ENCODE measurements at regions not wholly inside any gene's neighbourhood (a gene's known extent, or its start where the extent isn't known, plus 50 kb on each side); places are given as distances from the start of the nearest gene placed in this dataset.

DNA sequence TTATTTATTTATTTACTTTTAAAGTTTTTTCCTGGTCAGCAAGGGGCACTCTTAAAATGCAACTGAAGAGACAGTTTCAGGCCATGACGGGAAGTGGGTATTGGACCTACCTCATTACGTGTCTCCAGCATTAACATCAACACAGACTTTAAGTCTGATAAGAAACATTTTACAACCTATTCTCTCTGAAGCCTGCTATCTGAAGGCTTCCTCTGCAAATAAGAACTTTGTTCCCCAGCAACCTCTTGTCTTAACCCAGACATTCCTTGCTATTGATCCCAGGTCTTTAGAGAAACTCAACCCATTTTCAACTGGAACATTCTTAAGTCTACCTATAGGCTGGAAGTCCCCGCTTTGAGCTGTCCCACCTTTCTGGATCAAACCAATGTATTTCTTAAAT, 258.3 kb upstream of the TMPRSS15 start:
- Histone ChIP-seq H3K9me2 (ENCODE audit: insufficient read depth, low read length) (no peaks in the 10 kb centered on the region), H3K27ac (ENCODE audit: low read depth, low read length, poor library complexity, severe bottlenecking) (no peak overlapping the region), H3K36me3 (ENCODE audit: insufficient read depth, low read length) (no peaks in the 10 kb centered on the region), H3K4me1 (ENCODE audit: insufficient read depth, low read length, poor library complexity, severe bottlenecking) (no peaks in the 10 kb centered on the region), H3K4me2 (ENCODE audit: low read length) (no peak overlapping the region), H3K9me3 (ENCODE audit: low read length) (no peaks in the 10 kb centered on the region), H4K20me1 (ENCODE audit: insufficient read depth, low read length) (no peaks in the 10 kb centered on the region), H2AFZ (ENCODE audit: low read length) (no peak overlapping the region), H3K79me2 (ENCODE audit: insufficient read depth, low read depth, low read length) (no peaks in the 10 kb centered on the region), H3K4me3 (ENCODE audit: low read depth, low read length, poor library complexity, severe bottlenecking) (no peak overlapping the region)
- TF ChIP-seq EZH2phosphoT487 (IDR thresholded peaks at IDR 0.05; ENCODE audit: borderline replicate concordance, low read depth, low read length) (no peak), CTCF (conservative IDR thresholded peaks at IDR 0.05; ENCODE audit: low read length) (no peak)
- BruUV-seq (replicated peaks) = no TSS peak
- intact Hi-C loops (cut with micrococcal nuclease; ENCODE audit: unreplicated experiment) = no loop called here
- ChIA-PET POLR2A (interaction anchor here (0.8 kb wide), 1 partner anchor 13 kb away, joined by 4 read pairs; no protein-coding TSS in a partner anchor), CTCF (ENCODE audit: unreplicated experiment) (no interaction called here)
- DNase-seq (ENCODE audit: low spot score) = no peak

DNA sequence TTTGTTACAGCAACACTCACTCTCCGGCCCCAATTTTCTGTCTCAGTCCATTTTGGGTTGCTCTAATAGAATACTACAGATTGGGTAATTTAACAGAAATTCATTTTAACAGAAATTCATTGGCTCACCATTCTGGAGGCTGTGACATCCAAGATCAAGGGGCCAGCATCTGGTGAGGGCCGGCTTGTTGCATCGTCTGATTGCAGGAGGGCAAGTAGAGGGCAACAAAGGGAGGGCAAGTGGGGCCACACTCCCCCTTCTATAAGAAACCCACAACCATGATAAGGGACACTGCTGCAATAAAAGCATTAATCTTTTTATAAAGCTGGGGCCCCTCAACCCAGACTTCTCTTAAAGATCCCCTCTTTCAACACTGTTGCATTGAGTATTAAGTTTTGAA, 260.1 kb upstream of the TMPRSS15 start:
- CTCF ChIA-PET (ENCODE audit: unreplicated experiment) = no interaction called here
- Histone ChIP-seq H3K27ac (ENCODE audit: low read depth, low read length, poor library complexity, severe bottlenecking) (no peak overlapping the region), H3K4me3 (ENCODE audit: low read depth, low read length, poor library complexity, severe bottlenecking) (no peak overlapping the region), H3K36me3 (ENCODE audit: insufficient read depth, low read length) (no peaks in the 10 kb centered on the region), H3K9me3 (ENCODE audit: low read length) (no peaks in the 10 kb centered on the region), H2AFZ (ENCODE audit: low read length) (no peak overlapping the region), H3K79me2 (ENCODE audit: insufficient read depth, low read depth, low read length) (no peaks in the 10 kb centered on the region), H4K20me1 (ENCODE audit: insufficient read depth, low read length) (no peaks in the 10 kb centered on the region), H3K4me2 (ENCODE audit: low read length) (no peak overlapping the region), H3K4me1 (ENCODE audit: insufficient read depth, low read length, poor library complexity, severe bottlenecking) (no peaks in the 10 kb centered on the region), H3K9me2 (ENCODE audit: insufficient read depth, low read length) (no peaks in the 10 kb centered on the region)
- intact Hi-C loops (cut with micrococcal nuclease; ENCODE audit: unreplicated experiment) = no loop called here
- no TSS peak for BruUV-seq (replicated peaks)
- no peak for TF ChIP-seq CTCF (conservative IDR thresholded peaks at IDR 0.05; ENCODE audit: low read length)
- no peak for TF ChIP-seq EZH2phosphoT487 (IDR thresholded peaks at IDR 0.05; ENCODE audit: borderline replicate concordance, low read depth, low read length)
- no peak for DNase-seq (ENCODE audit: low spot score)
- POLR2A ChIA-PET = interaction anchor here (0.6 kb wide), 1 partner anchor 76 kb away, joined by 4 read pairs; no protein-coding TSS in a partner anchor

DNA sequence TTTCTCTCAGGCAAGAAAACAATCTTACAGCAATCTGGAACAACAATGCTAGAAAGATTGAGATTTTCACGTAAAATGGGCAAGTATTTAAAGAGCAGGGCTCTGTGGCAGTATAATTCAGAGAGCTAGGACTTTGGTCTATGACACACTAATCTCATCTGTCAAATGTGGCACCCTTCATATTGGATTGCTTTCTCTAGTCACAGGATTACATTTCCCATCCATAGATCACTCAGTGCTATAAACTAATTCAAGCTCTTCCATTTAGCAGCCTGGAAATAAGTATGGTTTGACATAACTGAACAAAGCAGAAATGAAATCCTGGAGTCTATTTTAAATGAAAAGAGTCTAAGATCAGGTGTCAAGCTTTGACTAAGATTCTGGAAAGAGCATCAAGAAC, 263.1 kb upstream of the TMPRSS15 start:
- ChIA-PET CTCF (ENCODE audit: unreplicated experiment) (no interaction called here), POLR2A (interaction anchor here (0.6 kb wide), 2 partner anchors 16 to 90 kb away, joined by 3 read pairs; no protein-coding TSS in a partner anchor)
- no TSS peak for BruUV-seq (replicated peaks)
- DNase-seq (ENCODE audit: low spot score) = no peak
- no peaks in the 10 kb centered on the region for H3K9me2 ChIP-seq (ENCODE audit: insufficient read depth, low read length)
- no peak overlapping the region for H3K27ac ChIP-seq (ENCODE audit: low read depth, low read length, poor library complexity, severe bottlenecking)
- H3K4me3 ChIP-seq (ENCODE audit: low read depth, low read length, poor library complexity, severe bottlenecking) = no peak overlapping the region
- H4K20me1 ChIP-seq (ENCODE audit: insufficient read depth, low read length) = no peaks in the 10 kb centered on the region
- H3K79me2 ChIP-seq (ENCODE audit: insufficient read depth, low read depth, low read length) = no peaks in the 10 kb centered on the region
- intact Hi-C loops (cut with micrococcal nuclease; ENCODE audit: unreplicated experiment) = no loop called here
- H3K36me3 ChIP-seq (ENCODE audit: insufficient read depth, low read length) = no peaks in the 10 kb centered on the region
- no peaks in the 10 kb centered on the region for H3K4me1 ChIP-seq (ENCODE audit: insufficient read depth, low read length, poor library complexity, severe bottlenecking)
- TF ChIP-seq CTCF (conservative IDR thresholded peaks at IDR 0.05; ENCODE audit: low read length) (no peak), EZH2phosphoT487 (IDR thresholded peaks at IDR 0.05; ENCODE audit: borderline replicate concordance, low read depth, low read length) (no peak)
- no peak overlapping the region for H3K4me2 ChIP-seq (ENCODE audit: low read length)
- H3K9me3 ChIP-seq (ENCODE audit: low read length) = no peaks in the 10 kb centered on the region
- H2AFZ ChIP-seq (ENCODE audit: low read length) = no peak overlapping the region

Data from OCI-LY7 (cell line).